ENCODE measurements at regions not wholly inside any gene's neighbourhood (a gene's known extent, or its start where the extent isn't known, plus 50 kb on each side); places are given as distances from the start of the nearest gene placed in this dataset.

DNA sequence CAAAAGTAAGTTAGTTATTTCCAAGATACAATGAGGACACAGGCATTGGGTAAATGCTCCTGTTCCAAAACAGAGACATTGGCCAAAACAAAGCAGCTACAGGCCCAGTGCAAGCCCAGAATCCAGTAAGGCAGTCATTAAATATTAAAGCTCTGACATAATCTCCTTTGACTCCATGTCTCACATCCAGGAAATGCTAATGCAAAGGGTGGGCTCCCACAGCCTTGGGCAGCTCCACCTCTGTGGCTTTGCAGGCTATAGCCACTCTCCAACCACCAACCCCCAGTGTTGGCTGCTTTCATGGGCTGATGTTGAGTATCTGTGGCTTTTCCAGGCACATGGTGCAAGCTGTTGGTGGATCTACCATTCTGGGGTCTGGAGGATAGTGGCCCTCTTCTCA is 733.4 kb upstream of the SOX9 start:
- DNase-seq (ENCODE audit: low read depth in 3 of 3) = no peak

DNA sequence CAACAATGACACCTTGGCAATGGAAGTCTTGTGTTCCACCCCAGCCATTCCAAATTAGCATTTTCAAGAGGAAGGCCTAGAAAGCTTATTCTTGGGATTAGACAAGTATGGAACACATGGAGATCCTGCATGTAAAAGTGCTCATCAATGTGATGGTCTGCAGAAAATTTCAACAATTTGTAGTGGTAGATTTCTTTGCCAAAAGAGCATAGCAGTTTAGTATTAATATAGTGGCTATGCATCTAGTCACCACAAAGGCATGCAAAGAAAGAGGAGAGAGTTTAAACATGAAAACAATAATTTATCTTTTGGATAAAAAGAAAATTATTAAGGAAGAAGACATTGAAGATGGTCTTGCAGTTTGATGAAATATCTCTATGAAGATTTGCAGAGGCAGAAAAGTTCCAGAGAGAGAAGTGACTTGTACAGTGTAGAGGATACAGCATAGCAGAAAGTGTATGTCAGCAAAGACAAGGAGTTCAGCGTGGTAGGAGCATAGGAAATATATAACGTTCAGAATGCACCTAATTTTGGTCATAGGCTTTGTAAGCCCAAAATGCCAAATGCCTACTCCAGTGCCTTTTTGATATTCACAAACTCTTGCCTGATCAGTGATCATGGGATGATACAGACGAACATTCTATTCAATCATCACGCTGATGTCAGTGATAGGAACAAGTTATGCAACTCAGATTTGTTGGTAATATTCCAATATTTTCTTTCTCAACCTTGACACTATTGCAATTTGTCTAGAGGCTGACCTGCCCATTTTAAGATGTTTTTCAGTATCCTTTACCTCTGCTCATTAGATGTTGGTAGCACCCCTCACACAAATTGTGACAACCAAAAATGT is 727.9 kb upstream of the SOX9 start:
- DNase-seq (ENCODE audit: low read depth in 3 of 3) = no peak

DNA sequence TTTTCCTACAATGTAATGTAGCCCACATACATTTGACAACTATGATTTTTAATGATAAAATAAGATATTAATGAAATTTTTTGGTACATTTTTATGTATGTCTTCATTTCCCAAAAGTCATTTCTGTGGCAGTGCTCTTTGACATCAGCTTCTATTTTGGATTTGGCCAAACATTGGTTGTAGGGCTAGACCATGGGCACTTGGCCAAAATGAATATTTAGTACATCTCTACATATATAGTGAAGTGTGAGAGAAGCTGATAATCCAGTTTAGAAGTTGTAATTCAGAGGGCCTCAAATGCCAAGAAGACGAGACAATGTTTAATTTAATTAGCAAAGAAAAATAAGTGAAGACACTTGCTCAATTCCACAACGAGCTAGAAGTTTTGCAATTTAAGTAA is 724.9 kb upstream of the SOX9 start:
- no peak for DNase-seq (ENCODE audit: low read depth in 3 of 3)

GRCh38 chr17:71396711-71397110 is 724.1 kb upstream of the SOX9 start:
- DNase-seq (ENCODE audit: low read depth in 3 of 3) = no peak

GRCh38 chr17:71398025-71398424 is 722.8 kb upstream of the SOX9 start:
- DNase-seq (ENCODE audit: low read depth in 3 of 3) = no peak

DNA sequence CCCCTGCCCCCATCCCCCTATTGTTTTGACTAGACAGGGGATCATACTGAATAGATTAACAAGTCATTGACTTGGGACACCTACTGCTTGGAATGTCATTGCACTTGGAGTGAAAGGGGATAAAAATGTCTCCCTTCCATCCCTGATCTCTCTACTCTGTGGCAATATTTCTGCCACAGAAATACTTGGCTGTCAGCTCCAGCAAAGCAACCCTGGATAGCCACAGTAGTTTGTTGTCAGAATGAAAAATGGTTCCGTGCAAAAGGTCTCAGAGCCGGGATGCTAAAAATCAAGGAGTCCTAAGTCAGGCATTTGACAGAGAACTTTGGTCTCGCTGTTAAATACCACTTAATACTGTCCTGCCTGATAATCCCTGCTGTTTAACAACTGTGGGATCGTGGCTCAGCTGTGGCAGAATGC is 722.0 kb upstream of the SOX9 start:
- no peak for DNase-seq (ENCODE audit: low read depth in 3 of 3)

- no peak for DNase-seq (ENCODE audit: low read depth in 3 of 3)
Observed at GRCh38 chr17:71399221-71399620, 721.6 kb upstream of the SOX9 start.

DNA sequence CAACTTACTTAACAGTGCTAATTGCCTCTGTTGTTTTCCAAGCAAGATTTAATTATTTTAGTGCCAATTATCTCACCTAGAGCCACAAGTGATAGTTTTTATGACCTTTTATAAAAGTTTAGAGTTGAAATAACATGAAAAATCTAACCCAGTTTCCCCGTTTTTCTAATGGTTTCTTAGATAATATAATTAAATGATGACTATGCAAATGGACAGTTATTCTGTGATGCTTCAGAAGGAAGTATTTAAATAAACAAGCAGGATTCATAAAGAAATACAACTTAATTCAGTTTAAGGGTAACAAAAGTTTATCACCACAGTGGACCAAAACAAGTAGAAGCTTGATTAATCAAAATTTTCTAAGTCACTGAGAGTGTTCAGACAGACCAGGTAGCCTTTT is 721.2 kb upstream of the SOX9 start:
- DNase-seq (ENCODE audit: low read depth in 3 of 3) = no peak

- no peak for DNase-seq (ENCODE audit: low read depth in 3 of 3)
Observed at GRCh38 chr17:71402007-71402406, 718.8 kb upstream of the SOX9 start.

DNA sequence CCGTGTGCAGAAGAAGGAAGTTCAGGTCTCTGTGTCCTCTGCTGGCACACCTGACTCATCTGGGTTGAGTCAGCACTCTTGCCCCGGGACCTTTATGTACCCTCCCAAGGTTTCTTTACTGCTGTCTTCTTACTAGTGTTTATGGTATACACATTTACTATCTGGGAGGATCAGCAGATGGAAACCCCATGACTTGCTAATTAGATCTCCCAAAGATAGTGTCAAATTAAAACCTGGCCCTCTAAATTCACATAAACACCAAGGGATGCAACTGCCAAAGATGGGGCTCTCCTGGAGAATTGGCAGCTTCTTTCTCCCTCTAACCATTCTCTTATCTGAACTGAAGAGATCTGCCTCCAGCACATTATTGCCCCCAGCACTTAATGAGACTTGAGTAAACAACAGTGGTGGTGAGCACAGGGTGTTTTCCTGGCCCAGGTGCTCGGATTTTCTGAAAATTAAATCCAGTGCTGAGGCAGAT is 718.1 kb upstream of the SOX9 start:
- no peak for DNase-seq (ENCODE audit: low read depth in 3 of 3)

- DNase-seq (ENCODE audit: low read depth in 3 of 3) = no peak
Observed at GRCh38 chr17:71405101-71405500, 715.7 kb upstream of the SOX9 start.

- no peak for DNase-seq (ENCODE audit: low read depth in 3 of 3)
Observed at GRCh38 chr17:71407981-71408380, 712.8 kb upstream of the SOX9 start.

DNA sequence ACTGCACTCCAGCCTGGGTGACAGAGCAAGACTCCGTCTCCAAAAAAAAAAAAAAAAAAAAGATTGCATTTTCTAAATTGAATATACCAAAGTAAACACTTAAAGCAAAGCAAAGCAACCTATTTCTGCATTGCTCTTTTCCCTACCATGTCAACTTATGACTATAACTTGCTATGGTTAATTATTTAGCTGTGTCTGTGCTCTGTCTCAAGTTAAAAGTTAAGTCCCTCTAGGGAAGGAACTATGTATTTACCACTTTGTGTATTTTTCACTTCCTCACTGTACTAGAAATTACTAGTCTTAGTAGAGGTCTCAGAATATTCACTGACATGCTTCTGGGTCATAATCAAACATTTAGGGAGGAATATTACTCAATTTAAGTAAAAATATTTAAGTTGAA is 711.7 kb upstream of the SOX9 start:
- no peak for DNase-seq (ENCODE audit: low read depth in 3 of 3)

GRCh38 chr17:71409712-71410111 is 711.1 kb upstream of the SOX9 start:
- no peak for DNase-seq (ENCODE audit: low read depth in 3 of 3)

DNA sequence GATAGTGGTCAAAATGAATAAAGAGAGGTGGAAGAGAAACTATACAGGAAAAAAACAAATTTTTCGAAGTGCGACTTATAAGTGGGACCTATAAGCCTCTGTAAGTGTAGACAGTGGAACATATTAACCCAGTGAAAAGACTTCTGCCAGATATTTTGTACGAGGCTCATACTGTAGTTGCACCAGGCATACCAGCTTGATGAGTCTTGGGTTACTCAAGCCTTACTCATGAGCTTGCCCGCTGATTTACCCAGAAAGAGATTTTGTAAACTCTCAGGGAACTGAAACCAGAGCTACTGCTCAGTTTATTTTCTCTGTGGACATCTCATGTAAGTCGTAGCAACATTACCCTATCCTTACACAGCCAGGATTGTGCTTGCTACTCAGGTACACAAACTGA is 708.0 kb upstream of the SOX9 start:
- DNase-seq (ENCODE audit: low read depth in 3 of 3) = no peak

DNA sequence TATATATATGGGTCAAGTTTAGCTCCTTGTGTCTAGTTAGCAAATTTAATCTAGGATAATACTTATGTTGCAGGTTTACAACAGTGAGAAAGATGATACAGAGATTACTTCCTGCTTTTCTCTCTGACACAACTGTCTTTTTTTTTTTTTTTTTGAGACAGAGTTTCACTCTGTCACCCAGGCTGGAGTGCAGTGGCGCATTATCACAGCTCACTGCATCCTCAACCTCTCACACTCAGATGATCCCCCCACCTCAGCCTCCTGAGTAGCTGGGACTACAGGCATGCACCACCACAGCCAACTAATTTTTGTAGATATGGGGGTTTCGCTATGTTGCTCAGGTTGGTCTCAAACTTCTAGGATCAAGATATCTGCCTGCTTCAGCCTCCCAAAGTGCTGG is 706.9 kb upstream of the SOX9 start:
- DNase-seq (ENCODE audit: low read depth in 3 of 3) = no peak

- DNase-seq (ENCODE audit: low read depth in 3 of 3) = no peak
Observed at GRCh38 chr17:71417142-71417541, 703.7 kb upstream of the SOX9 start.

DNA sequence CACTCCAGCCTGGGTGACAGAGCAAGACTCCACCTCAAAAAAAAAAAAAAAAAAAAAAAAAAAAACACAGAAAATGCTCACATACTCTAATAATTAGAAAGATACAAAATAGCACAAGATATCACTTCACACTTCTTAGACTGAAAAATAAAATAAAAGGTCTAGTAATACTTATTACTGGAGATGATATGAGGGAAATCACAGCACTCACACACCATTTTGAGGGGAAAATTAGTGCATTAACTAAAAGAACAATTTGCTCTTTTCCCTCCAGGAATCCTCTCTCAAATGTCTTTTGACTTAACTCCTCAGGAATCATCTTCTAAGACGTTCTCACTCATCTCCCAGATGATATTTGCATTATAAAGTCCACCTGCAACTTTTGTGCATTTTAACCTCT is 697.9 kb upstream of the SOX9 start:
- DNase-seq (ENCODE audit: low read depth in 3 of 3) = no peak

- no peak for DNase-seq (ENCODE audit: low read depth in 3 of 3)
Observed at GRCh38 chr17:71423871-71424546, 696.8 kb upstream of the SOX9 start.

GRCh38 chr17:71427801-71428200 is 693.0 kb upstream of the SOX9 start:
- DNase-seq (ENCODE audit: low read depth in 3 of 3) = no peak

GRCh38 chr17:71428897-71429296 is 691.9 kb upstream of the SOX9 start:
- no peak for DNase-seq (ENCODE audit: low read depth in 3 of 3)

GRCh38 chr17:71430281-71430680 is 690.5 kb upstream of the SOX9 start:
- no peak for DNase-seq (ENCODE audit: low read depth in 3 of 3)

DNA sequence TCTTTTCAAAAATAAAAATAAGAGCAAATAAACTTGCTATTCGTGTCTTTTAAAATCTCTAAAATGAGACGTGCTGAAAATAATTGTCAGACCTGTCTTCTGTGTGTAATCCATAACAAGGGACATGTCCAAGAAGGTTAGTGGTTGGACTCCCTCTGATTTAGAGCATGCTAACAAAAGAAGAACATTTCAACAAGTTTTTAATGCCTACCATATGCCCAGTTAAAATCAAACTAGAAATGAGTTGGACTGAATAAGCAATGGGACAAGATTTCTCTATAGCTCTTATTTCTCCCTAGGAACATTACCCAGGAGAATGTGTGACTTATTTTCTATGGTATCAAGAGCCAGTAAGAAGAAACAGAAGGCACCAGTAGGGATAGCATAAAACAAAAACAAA is 689.7 kb upstream of the SOX9 start:
- DNase-seq (ENCODE audit: low read depth in 3 of 3) = no peak

All from stimulated activated CD4-positive, alpha-beta T cell treated with anti-CD3 and anti-CD28 coated beads, TNF-alpha, amount 100 ng/mL, for 24 hours (primary cell).